ENCODE measurements at regions not wholly inside any gene's neighbourhood (a gene's known extent, or its start where the extent isn't known, plus 50 kb on each side); places are given as distances from the start of the nearest gene placed in this dataset.
"Not testable (repeated sequence)": the region's sequence is repeated elsewhere in the genome, so short reads cannot be mapped to it uniquely, and the experiment has no call there.

- Histone ChIP-seq H3K9me3 (no peaks in the 10 kb centered on the region), H3K4me3 (no peak overlapping the region), H3K36me3 (no peaks in the 10 kb centered on the region), H3K27ac (no peak overlapping the region), H3K4me1 (replicated peaks) (peaks cover 1% of the 10 kb centered on the region), H3K27me3 (replicated peaks; ENCODE audit: insufficient read depth) (no peaks in the 10 kb centered on the region)
- WGBS, result 82% methylated on average over 8 of the region's 8 CpGs
- DNase-seq (ENCODE audit: low spot score), result no peak
- intact Hi-C loops (cut with DNase I), result no loop called here
- TF ChIP-seq CTCF (IDR thresholded peaks at IDR 0.05) (no peak), POLR2A (IDR thresholded peaks at IDR 0.05) (no peak)
These were observed 115.8 kb downstream of the RPLP1 start for GRCh38 chr15:69568173-69569009.

- H3K27me3 ChIP-seq (replicated peaks; ENCODE audit: insufficient read depth), result no peaks in the 10 kb centered on the region
- no peak overlapping the region for H3K27ac ChIP-seq
- H3K36me3 ChIP-seq, result no peaks in the 10 kb centered on the region
- DNase-seq (ENCODE audit: low spot score), result no peak
- no peaks in the 10 kb centered on the region for H3K4me1 ChIP-seq (replicated peaks)
- intact Hi-C loops (cut with DNase I), result no loop called here
- no peak overlapping the region for H3K4me3 ChIP-seq
- no peaks in the 10 kb centered on the region for H3K9me3 ChIP-seq
- 58% methylated on average over 5 of the region's 5 CpGs for WGBS
- TF ChIP-seq CTCF (IDR thresholded peaks at IDR 0.05) (no peak), POLR2AphosphoS5 (IDR thresholded peaks at IDR 0.05) (no peak), POLR2A (IDR thresholded peaks at IDR 0.05) (no peak)
These were observed 117.8 kb downstream of the RPLP1 start for GRCh38 chr15:69570454-69570853.

- intact Hi-C loops (cut with DNase I), result no loop called here
- Histone ChIP-seq H3K4me3 (no peak overlapping the region), H3K9me3 (no peaks in the 10 kb centered on the region), H3K4me1 (replicated peaks) (no peaks in the 10 kb centered on the region), H3K27me3 (replicated peaks; ENCODE audit: insufficient read depth) (no peaks in the 10 kb centered on the region), H3K27ac (no peak overlapping the region), H3K36me3 (no peaks in the 10 kb centered on the region)
- 99% methylated on average over 5 of the region's 5 CpGs for WGBS
- DNase-seq (ENCODE audit: low spot score), result no peak
- no peak for TF ChIP-seq POLR2A (IDR thresholded peaks at IDR 0.05)
These were observed 118.4 kb downstream of the RPLP1 start for GRCh38 chr15:69570997-69571396.

- H3K4me1 ChIP-seq (replicated peaks); DNase-seq (ENCODE audit: low spot score); intact Hi-C loops (cut with DNase I); H3K27me3 ChIP-seq (replicated peaks; ENCODE audit: insufficient read depth); H3K27ac ChIP-seq; H3K4me3 ChIP-seq; H3K36me3 ChIP-seq; H3K9me3 ChIP-seq: not testable (repeated sequence)
- 100% methylated on average over 2 of the region's 2 CpGs for WGBS
These were observed 120.7 kb downstream of the RPLP1 start for GRCh38 chr15:69573278-69573677.

GRCh38 chr15:69573815-69574475, 121.3 kb downstream of the RPLP1 start:
- H3K4me1 ChIP-seq (replicated peaks), result peaks cover 5% of the 10 kb centered on the region
- H3K36me3 ChIP-seq, result no peaks in the 10 kb centered on the region
- no peak for TF ChIP-seq POLR2A (IDR thresholded peaks at IDR 0.05)
- TF ChIP-seq CTCF (IDR thresholded peaks at IDR 0.05), result no peak
- no peak overlapping the region for H3K4me3 ChIP-seq
- DNase-seq (ENCODE audit: low spot score), result no peak
- H3K9me3 ChIP-seq, result no peaks in the 10 kb centered on the region
- intact Hi-C loops (cut with DNase I), result no loop called here
- H3K27ac ChIP-seq, result no peak overlapping the region
- 73% methylated on average over 13 of the region's 13 CpGs for WGBS
- no peaks in the 10 kb centered on the region for H3K27me3 ChIP-seq (replicated peaks; ENCODE audit: insufficient read depth)

- Histone ChIP-seq H3K36me3 (no peaks in the 10 kb centered on the region), H3K9me3 (no peaks in the 10 kb centered on the region), H3K27me3 (replicated peaks; ENCODE audit: insufficient read depth) (no peaks in the 10 kb centered on the region), H3K4me3 (no peak overlapping the region), H3K27ac (no peak overlapping the region), H3K4me1 (replicated peaks) (peaks cover 5% of the 10 kb centered on the region)
- WGBS, result 92% methylated on average over 5 of the region's 5 CpGs
- intact Hi-C loops (cut with DNase I), result no loop called here
- DNase-seq (ENCODE audit: low spot score), result no peak
- TF ChIP-seq POLR2AphosphoS5 (IDR thresholded peaks at IDR 0.05) (no peak), POLR2A (IDR thresholded peaks at IDR 0.05) (no peak), CTCF (IDR thresholded peaks at IDR 0.05) (no peak)
These were observed 121.9 kb downstream of the RPLP1 start for GRCh38 chr15:69574506-69574905.

Data from prostate gland (tissue), 2 donors.